ENCODE measurements at regions not wholly inside any gene's neighbourhood (a gene's known extent, or its start where the extent isn't known, plus 50 kb on each side); places are given as distances from the start of the nearest gene placed in this dataset.

DNA sequence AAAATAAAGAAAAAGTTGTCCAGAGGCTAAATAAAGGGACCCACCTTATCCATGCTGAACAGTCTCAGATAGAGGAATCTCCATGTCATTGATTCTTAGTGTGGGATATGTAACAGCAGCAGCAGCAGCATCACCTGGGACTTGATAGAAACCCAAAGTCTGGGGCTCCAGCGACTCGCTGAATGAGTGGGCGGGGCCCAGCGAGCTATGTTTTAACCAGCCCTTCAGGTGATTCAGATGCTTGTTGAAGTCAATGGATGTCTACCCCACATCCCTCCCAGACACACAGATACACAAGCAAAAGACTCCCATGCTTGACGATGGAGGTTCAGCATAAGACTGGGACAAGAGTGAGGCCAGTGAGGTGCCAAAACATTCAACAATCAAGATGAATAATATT, 298.6 kb downstream of the UBE3D start:
- H3K4me1 ChIP-seq (ENCODE audit: control insufficient read depth, insufficient read depth, low read length), result no peaks in the 10 kb centered on the region
- DNase-seq (ENCODE audit: low read depth, low spot score) (no peak), ATAC-seq (no peak)
- POLR2A ChIA-PET, result no interaction called here
- no peak for TF ChIP-seq TCF7L2 (IDR thresholded peaks at IDR 0.05; ENCODE audit: low read depth, low read length)
- in situ Hi-C loops (cut with HindIII; ENCODE audit: low pct_unique_long_range_greater_than_20kb, low sequenced_read_pairs), result no loop called here
- no peaks in the 10 kb centered on the region for H3K36me3 ChIP-seq (ENCODE audit: control insufficient read depth, insufficient read depth, low read length)
- H3K27ac ChIP-seq (ENCODE audit: low read length), result no peak overlapping the region
- no peaks in the 10 kb centered on the region for H3K9me3 ChIP-seq (ENCODE audit: control insufficient read depth, insufficient read depth, low read depth, low read length)
- CTCF ChIA-PET, result no interaction called here
- H3K4me3 ChIP-seq (ENCODE audit: low read depth in 2 of 2, low read length in 2 of 2), result no peak overlapping the region
- no peaks in the 10 kb centered on the region for H3K27me3 ChIP-seq (ENCODE audit: control insufficient read depth, insufficient read depth, low read length)
- intact Hi-C loops (cut with micrococcal nuclease; ENCODE audit: unreplicated experiment), result no loop called here
- BruUV-seq (replicated peaks), result no TSS peak

DNA sequence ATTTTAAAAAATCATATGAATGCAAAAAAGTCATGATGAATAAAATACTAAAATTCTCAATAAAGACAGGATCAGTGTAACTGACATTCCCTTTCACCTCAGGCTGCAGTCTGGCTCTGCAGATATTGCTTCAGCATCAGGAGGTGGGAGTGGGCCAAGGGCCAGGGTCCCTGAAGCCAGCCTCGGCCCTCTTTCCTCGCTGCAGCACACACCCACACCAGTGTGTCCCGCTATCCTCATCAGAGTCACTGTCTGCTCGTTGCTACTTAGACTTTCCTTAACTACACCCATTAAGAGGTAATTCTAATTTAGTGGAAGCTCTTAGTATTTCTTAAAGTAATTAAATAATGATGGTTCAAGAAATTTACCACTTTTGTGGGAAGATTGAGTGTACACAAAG, 298.2 kb downstream of the UBE3D start:
- ATAC-seq (no peak), DNase-seq (ENCODE audit: low read depth, low spot score) (no peak)
- no peaks in the 10 kb centered on the region for H3K36me3 ChIP-seq (ENCODE audit: control insufficient read depth, insufficient read depth, low read length)
- BruUV-seq (replicated peaks), result no TSS peak
- H3K9me3 ChIP-seq (ENCODE audit: control insufficient read depth, insufficient read depth, low read depth, low read length), result no peaks in the 10 kb centered on the region
- ChIA-PET POLR2A (no interaction called here), CTCF (no interaction called here)
- intact Hi-C loops (cut with micrococcal nuclease; ENCODE audit: unreplicated experiment) (no loop called here), in situ Hi-C loops (cut with HindIII; ENCODE audit: low pct_unique_long_range_greater_than_20kb, low sequenced_read_pairs) (no loop called here)
- no peaks in the 10 kb centered on the region for H3K27me3 ChIP-seq (ENCODE audit: control insufficient read depth, insufficient read depth, low read length)
- no peak overlapping the region for H3K27ac ChIP-seq (ENCODE audit: low read length)
- TF ChIP-seq, protein P1, sequence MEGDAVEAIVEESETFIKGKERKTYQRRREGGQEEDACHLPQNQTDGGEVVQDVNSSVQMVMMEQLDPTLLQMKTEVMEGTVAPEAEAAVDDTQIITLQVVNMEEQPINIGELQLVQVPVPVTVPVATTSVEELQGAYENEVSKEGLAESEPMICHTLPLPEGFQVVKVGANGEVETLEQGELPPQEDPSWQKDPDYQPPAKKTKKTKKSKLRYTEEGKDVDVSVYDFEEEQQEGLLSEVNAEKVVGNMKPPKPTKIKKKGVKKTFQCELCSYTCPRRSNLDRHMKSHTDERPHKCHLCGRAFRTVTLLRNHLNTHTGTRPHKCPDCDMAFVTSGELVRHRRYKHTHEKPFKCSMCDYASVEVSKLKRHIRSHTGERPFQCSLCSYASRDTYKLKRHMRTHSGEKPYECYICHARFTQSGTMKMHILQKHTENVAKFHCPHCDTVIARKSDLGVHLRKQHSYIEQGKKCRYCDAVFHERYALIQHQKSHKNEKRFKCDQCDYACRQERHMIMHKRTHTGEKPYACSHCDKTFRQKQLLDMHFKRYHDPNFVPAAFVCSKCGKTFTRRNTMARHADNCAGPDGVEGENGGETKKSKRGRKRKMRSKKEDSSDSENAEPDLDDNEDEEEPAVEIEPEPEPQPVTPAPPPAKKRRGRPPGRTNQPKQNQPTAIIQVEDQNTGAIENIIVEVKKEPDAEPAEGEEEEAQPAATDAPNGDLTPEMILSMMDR (IDR thresholded peaks at IDR 0.05), result no peak
- no peak for TF ChIP-seq POLR2AphosphoS5 (IDR thresholded peaks at IDR 0.05; ENCODE audit: low read depth, low read length)
- H3K4me3 ChIP-seq (ENCODE audit: low read depth in 2 of 2, low read length in 2 of 2), result no peak overlapping the region
- H3K4me1 ChIP-seq (ENCODE audit: control insufficient read depth, insufficient read depth, low read length), result no peaks in the 10 kb centered on the region

DNA sequence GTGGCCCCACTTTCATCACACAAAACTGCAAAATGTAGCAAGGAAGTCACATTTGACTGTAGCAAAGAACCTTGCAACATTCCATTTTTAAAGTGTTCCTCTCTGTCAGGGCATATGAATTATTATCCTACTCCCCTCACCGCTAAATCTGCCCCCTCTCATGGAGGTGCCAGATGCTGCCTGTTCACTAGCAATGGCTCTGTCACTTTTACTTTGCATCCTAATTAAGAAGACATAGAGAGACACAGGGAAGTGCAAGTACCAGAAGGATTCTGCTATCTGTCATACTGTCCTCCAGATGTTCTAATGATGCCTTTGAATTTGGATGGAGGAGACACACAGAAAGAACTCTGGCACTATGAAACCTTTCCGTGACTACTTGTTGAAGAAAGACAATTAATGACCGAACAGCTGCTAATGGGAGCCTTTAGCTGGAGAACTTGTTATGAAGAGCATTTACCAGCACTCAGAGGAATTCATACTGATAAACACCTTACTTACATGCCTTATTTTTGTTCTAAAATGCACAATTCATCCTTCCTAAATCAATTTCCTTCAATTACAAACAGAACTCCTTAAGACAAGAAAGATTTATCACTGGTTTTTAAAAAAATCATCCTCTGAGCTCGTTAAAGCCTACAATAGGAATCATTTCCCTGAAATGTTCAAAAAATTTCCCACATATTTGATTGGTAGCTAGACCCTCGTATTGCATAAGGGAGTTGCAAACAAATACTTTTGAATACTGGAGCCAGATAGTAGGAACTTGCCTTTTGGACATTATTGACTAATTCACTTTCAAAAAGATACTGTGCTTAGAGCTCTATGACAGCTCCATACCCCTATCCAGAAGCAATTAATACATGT, 292.6 kb downstream of the UBE3D start:
- CTCF ChIA-PET, result no interaction called here
- TF ChIP-seq, protein P1 (IDR thresholded peaks at IDR 0.05), result no peak
- TF ChIP-seq, protein P2, sequence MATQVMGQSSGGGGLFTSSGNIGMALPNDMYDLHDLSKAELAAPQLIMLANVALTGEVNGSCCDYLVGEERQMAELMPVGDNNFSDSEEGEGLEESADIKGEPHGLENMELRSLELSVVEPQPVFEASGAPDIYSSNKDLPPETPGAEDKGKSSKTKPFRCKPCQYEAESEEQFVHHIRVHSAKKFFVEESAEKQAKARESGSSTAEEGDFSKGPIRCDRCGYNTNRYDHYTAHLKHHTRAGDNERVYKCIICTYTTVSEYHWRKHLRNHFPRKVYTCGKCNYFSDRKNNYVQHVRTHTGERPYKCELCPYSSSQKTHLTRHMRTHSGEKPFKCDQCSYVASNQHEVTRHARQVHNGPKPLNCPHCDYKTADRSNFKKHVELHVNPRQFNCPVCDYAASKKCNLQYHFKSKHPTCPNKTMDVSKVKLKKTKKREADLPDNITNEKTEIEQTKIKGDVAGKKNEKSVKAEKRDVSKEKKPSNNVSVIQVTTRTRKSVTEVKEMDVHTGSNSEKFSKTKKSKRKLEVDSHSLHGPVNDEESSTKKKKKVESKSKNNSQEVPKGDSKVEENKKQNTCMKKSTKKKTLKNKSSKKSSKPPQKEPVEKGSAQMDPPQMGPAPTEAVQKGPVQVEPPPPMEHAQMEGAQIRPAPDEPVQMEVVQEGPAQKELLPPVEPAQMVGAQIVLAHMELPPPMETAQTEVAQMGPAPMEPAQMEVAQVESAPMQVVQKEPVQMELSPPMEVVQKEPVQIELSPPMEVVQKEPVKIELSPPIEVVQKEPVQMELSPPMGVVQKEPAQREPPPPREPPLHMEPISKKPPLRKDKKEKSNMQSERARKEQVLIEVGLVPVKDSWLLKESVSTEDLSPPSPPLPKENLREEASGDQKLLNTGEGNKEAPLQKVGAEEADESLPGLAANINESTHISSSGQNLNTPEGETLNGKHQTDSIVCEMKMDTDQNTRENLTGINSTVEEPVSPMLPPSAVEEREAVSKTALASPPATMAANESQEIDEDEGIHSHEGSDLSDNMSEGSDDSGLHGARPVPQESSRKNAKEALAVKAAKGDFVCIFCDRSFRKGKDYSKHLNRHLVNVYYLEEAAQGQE (IDR thresholded peaks at IDR 0.05; ENCODE audit: insufficient read depth in 1 of 2, low read depth in 2 of 2, low read length in 1 of 2), result no peak
- TF ChIP-seq SIN3A (IDR thresholded peaks at IDR 0.05; ENCODE audit: borderline replicate concordance, insufficient read depth, low read depth, low read length) (no peak), TCF7L2 (IDR thresholded peaks at IDR 0.05; ENCODE audit: low read depth, low read length) (no peak), POLR2AphosphoS5 (IDR thresholded peaks at IDR 0.05; ENCODE audit: low read depth, low read length) (no peak)
- no peaks in the 10 kb centered on the region for H3K27me3 ChIP-seq (ENCODE audit: control insufficient read depth, insufficient read depth, low read length)
- DNase-seq (ENCODE audit: low read depth, low spot score), result no peak
- H3K9me3 ChIP-seq (ENCODE audit: control insufficient read depth, insufficient read depth, low read depth, low read length), result no peaks in the 10 kb centered on the region
- ATAC-seq, result no peak
- intact Hi-C loops (cut with micrococcal nuclease; ENCODE audit: unreplicated experiment), result no loop called here
- in situ Hi-C loops (cut with HindIII; ENCODE audit: low pct_unique_long_range_greater_than_20kb, low sequenced_read_pairs), result no loop called here
- H3K4me1 ChIP-seq (ENCODE audit: control insufficient read depth, insufficient read depth, low read length), result no peaks in the 10 kb centered on the region
- POLR2A ChIA-PET, result no interaction called here
- BruUV-seq (replicated peaks), result no TSS peak
- H3K27ac ChIP-seq (ENCODE audit: low read length), result no peak overlapping the region
- no peaks in the 10 kb centered on the region for H3K36me3 ChIP-seq (ENCODE audit: control insufficient read depth, insufficient read depth, low read length)
- H3K4me3 ChIP-seq (ENCODE audit: low read depth in 2 of 2, low read length in 2 of 2), result no peak overlapping the region
